A549 (cell line): ENCODE measurements at regions not wholly inside any gene's neighbourhood (a gene's known extent, or its start where the extent isn't known, plus 50 kb on each side); places are given as distances from the start of the nearest gene placed in this dataset.

Experiments
- ATAC-seq, 2 experiments: fragments of 200-7000 bp in 1 of 2; fragments of >200 bp in 1 of 2; cut with Nextera tagmentation in 1 of 2; cut with Tn5 transposase in 1 of 2; 3 replicates each; pipeline versions ENCODE4 v1.8.0 to v1.9.1; 2018 to 2020; ENCODE audit warnings: mild to moderate bottlenecking in 1 of 2, moderate library complexity in 1 of 2
- CTCF ChIA-PET: fragments of 300-600 bp; sonication (Branson Sonifier 250); formaldehyde crosslinking; extraction: SDS; loops from one replicate; lab custom pipeline; 2021; ENCODE audit warnings: antibody characterized with exemption, inconsistent platforms; lab: Yijun Ruan, JAX
- POLR2A ChIA-PET: fragments of 350-600 bp; formaldehyde crosslinking; extraction: SDS; loops from one replicate; lab custom pipeline; 2021; ENCODE audit warnings: antibody characterized with exemption, inconsistent platforms; lab: Yijun Ruan, JAX
- DNase-seq, 2 experiments: peaks; one replicate each; pipeline versions ENCODE4 v3.0.0 to v3.0.0-alpha.2; 2011 to 2016; ENCODE audit warnings: low read depth in 1 of 2, low spot score in 1 of 2
- FAIRE-seq: peaks from 2 replicates; lab custom pipeline; 2011; peaks lifted over from hg19 to GRCh38; lab: Jason Lieb, UNC
- H3K27ac ChIP-seq, 2 experiments: fragments of >200 bp; sonication (Bioruptor Twin); formaldehyde crosslinking; 3 replicates each; pipeline ENCODE4 v1.5.1; 2016 to 2017
- H3K4me1 ChIP-seq: fragments of >200 bp; sonication (Bioruptor Twin); formaldehyde crosslinking; 3 replicates; pipeline ENCODE4 v1.6.1; 2016
- H3K4me2 ChIP-seq: fragments of >200 bp; sonication (Bioruptor Twin); formaldehyde crosslinking; 3 replicates; pipeline ENCODE4 v1.6.1; 2016
- H3K4me3 ChIP-seq: fragments of >200 bp; sonication (Bioruptor Twin); formaldehyde crosslinking; 3 replicates; pipeline ENCODE4 v1.5.1; 2016
- H3K9me3 ChIP-seq: fragments of >200 bp; sonication (Bioruptor Twin); formaldehyde crosslinking; 3 replicates; pipeline ENCODE4 v1.6.1; 2016
- CBX8 ChIP-seq: fragments of 200-600 bp; sonication (generic); IDR thresholded peaks from 2 replicates; pipeline ENCODE4 v1.6.1; 2016
- CHD2 ChIP-seq: fragments of 150-350 bp; IDR thresholded peaks from 2 replicates; pipeline ENCODE4 v1.6.1; 2014; ENCODE audit warnings: low read length; ENCODE audit not compliant: partially characterized antibody
- CHD4 ChIP-seq: fragments of 200-600 bp; sonication (generic); IDR thresholded peaks from 2 replicates; pipeline ENCODE4 v1.6.1; 2016; ENCODE audit warnings: antibody characterized with exemption, mild to moderate bottlenecking, borderline replicate concordance
- EP300 ChIP-seq, 2 experiments: fragments of >200 bp; sonication (Bioruptor Twin); formaldehyde crosslinking; IDR thresholded peaks; 2 replicates in 1 of 2; 3 replicates in 1 of 2; pipeline ENCODE4 v1.6.1; 2016 to 2017
- FOSL2 ChIP-seq, 2 experiments: fragments of 450-650 bp in 1 of 2; fragments of >200 bp in 1 of 2; sonication (Bioruptor Twin) in 1 of 2; formaldehyde crosslinking; IDR thresholded peaks; 2 replicates each; pipeline versions ENCODE4 v1.5.0 to v1.6.1; 2016 to 2020; ENCODE audit warnings: mild to moderate bottlenecking in 1 of 2, moderate library complexity in 1 of 2
- GATA3 ChIP-seq: IDR thresholded peaks from 2 replicates; pipeline ENCODE4 v1.6.1; 2012; ENCODE audit warnings: borderline replicate concordance
- HEYL ChIP-seq: fragments of 250-450 bp; sonication (Bioruptor Pico); IDR thresholded peaks from 2 replicates; pipeline ENCODE4 v1.8.0; 2021; ENCODE audit warnings: mild to moderate bottlenecking, moderate library complexity
- HOXA7 ChIP-seq: fragments of 250-450 bp; sonication (Bioruptor Pico); IDR thresholded peaks from 2 replicates; pipeline ENCODE4 v1.5.0; 2020; ENCODE audit warnings: mild to moderate bottlenecking, moderate library complexity
- HOXB13 ChIP-seq: fragments of 250-450 bp; sonication (Bioruptor Pico); IDR thresholded peaks from 2 replicates; pipeline ENCODE4 v1.5.0; 2020; ENCODE audit warnings: low read depth, mild to moderate bottlenecking, moderate library complexity
- JUN ChIP-seq, 2 experiments: fragments of >200 bp; sonication (Bioruptor Twin); formaldehyde crosslinking; IDR thresholded peaks; 2 replicates in 1 of 2; 3 replicates in 1 of 2; pipeline ENCODE4 v1.6.1; 2016 to 2017
- MAZ ChIP-seq: fragments of 150-350 bp; IDR thresholded peaks from 2 replicates; pipeline ENCODE4 v1.6.1; 2014; ENCODE audit warnings: antibody characterized with exemption, low read depth, low read length, borderline replicate concordance
- MYC ChIP-seq: IDR thresholded peaks from 2 replicates; pipeline ENCODE4 v1.6.1; 2012; ENCODE audit warnings: mild to moderate bottlenecking, inconsistent platforms, low read length, improper control_type of control experiment, borderline replicate concordance
- NFE2L2 ChIP-seq: fragments of 150-350 bp; conservative IDR thresholded peaks from 2 replicates; pipeline ENCODE4 v1.6.1; 2014; ENCODE audit warnings: low read length
- PBX3 ChIP-seq: IDR thresholded peaks from 2 replicates; pipeline ENCODE4 v1.6.1; 2012
- RARB ChIP-seq: fragments of 250-450 bp; sonication (Bioruptor Pico); IDR thresholded peaks from 2 replicates; pipeline ENCODE4 v1.8.0; 2021; ENCODE audit warnings: mild to moderate bottlenecking, moderate library complexity
- RNF2 ChIP-seq: fragments of 200-600 bp; sonication (generic); IDR thresholded peaks from 2 replicates; pipeline ENCODE4 v1.6.1; 2016; ENCODE audit warnings: low read depth, mild to moderate bottlenecking, antibody characterized with exemption, moderate library complexity, borderline replicate concordance
- TP53 ChIP-seq: fragments of 250-450 bp; sonication (Bioruptor Pico); IDR thresholded peaks from 2 replicates; pipeline ENCODE4 v1.5.0; 2021; ENCODE audit warnings: mild to moderate bottlenecking, moderate library complexity
- ZNF302 ChIP-seq: fragments of 250-450 bp; sonication (Bioruptor Pico); IDR thresholded peaks from 2 replicates; pipeline ENCODE4 v1.9.0; 2021; ENCODE audit warnings: inconsistent platforms, mild to moderate bottlenecking, moderate library complexity
- ZSCAN20 ChIP-seq: fragments of 250-450 bp; sonication (Bioruptor Pico); IDR thresholded peaks from 2 replicates; pipeline ENCODE4 v1.8.0; 2022; ENCODE audit warnings: mild to moderate bottlenecking, moderate library complexity
- WGBS: methylation state at CpG from one replicate; pipeline ENCODE4 v1.1.6; 2017; ENCODE audit errors: missing lambda C conversion rate; 5-methylcytosine and 5-hydroxymethylcytosine counted together
- TF ChIP-seq, protein P1 (sequence below): fragments of >200 bp; sonication (Bioruptor Twin); formaldehyde crosslinking; IDR thresholded peaks from 3 replicates; pipeline ENCODE4 v1.5.1; 2016
- TF ChIP-seq, protein P2 (sequence below): fragments of 250-450 bp; sonication (Bioruptor Pico); IDR thresholded peaks from 2 replicates; pipeline ENCODE4 v1.5.0; 2021; ENCODE audit warnings: mild to moderate bottlenecking, moderate library complexity, borderline replicate concordance

GRCh38 chr1:199404976-199405375, 622.5 kb upstream of the NR5A2 start:
- POLR2A ChIA-PET = no interaction called here
- Histone ChIP-seq H3K9me3 (no peaks in the 10 kb centered on the region), H3K4me2 (no peak overlapping the region), H3K4me3 (no peak overlapping the region), H3K4me1 (no peaks in the 10 kb centered on the region), H3K27ac (no peak overlapping the region)
- FAIRE-seq = no peak
- CTCF ChIA-PET = interaction anchor here (1.0 to 1.3 kb wide), 2 partner anchors 11 to 17 kb away, joined by 4 read pairs; no protein-coding TSS in a partner anchor
- no peak for ATAC-seq
- no peak for DNase-seq
- TF ChIP-seq HOXB13 (CRISPR knock-in tag) (no peak), FOSL2 (IDR thresholded peaks at IDR 0.05) (no peak), FOSL2 (CRISPR knock-in tag; IDR thresholded peaks at IDR 0.05) (no peak)

DNA sequence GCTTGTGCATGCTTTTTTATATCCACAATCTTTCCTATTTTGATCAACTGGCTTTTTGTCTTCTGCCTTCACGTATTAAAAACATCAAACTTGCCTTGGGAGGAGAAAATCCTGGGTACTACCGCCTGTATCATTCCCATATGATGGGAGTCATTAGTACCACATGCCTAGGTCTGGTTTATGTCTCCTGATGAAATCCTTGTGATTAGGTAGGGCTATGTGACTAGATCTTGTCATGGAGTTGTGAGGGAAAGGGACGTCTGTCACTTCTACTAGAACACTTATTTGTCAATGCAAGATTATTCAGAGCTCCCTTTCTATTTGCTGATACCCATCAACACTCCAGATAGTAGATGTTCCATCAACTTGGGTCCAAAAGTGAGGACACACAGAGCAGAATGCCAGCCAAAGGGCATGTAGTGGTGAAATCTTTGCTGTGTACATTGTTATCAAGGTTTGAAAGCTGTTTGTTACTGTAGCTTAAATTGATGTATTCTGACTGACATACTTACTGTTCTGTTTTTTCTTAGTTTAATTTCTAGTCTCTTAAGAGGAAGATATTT, 621.8 kb upstream of the NR5A2 start:
- Histone ChIP-seq H3K4me2 (no peak overlapping the region), H3K4me3 (no peak overlapping the region), H3K27ac (no peak overlapping the region), H3K9me3 (no peaks in the 10 kb centered on the region), H3K4me1 (no peaks in the 10 kb centered on the region)
- ATAC-seq = no peak
- CTCF ChIA-PET = interaction anchor here (1.0 to 1.3 kb wide), 3 partner anchors 11 to 69 kb away, joined by 3 to 4 read pairs (median 4); no protein-coding TSS in a partner anchor
- no peak for DNase-seq
- FAIRE-seq = no peak
- 2% methylated on average over 3 of the region's 3 CpGs for WGBS
- POLR2A ChIA-PET = no interaction called here
- TF ChIP-seq, protein P1, sequence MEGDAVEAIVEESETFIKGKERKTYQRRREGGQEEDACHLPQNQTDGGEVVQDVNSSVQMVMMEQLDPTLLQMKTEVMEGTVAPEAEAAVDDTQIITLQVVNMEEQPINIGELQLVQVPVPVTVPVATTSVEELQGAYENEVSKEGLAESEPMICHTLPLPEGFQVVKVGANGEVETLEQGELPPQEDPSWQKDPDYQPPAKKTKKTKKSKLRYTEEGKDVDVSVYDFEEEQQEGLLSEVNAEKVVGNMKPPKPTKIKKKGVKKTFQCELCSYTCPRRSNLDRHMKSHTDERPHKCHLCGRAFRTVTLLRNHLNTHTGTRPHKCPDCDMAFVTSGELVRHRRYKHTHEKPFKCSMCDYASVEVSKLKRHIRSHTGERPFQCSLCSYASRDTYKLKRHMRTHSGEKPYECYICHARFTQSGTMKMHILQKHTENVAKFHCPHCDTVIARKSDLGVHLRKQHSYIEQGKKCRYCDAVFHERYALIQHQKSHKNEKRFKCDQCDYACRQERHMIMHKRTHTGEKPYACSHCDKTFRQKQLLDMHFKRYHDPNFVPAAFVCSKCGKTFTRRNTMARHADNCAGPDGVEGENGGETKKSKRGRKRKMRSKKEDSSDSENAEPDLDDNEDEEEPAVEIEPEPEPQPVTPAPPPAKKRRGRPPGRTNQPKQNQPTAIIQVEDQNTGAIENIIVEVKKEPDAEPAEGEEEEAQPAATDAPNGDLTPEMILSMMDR = no peak
- TF ChIP-seq RARB (CRISPR knock-in tag) (no peak), RNF2 (no peak), HEYL (no peak)

DNA sequence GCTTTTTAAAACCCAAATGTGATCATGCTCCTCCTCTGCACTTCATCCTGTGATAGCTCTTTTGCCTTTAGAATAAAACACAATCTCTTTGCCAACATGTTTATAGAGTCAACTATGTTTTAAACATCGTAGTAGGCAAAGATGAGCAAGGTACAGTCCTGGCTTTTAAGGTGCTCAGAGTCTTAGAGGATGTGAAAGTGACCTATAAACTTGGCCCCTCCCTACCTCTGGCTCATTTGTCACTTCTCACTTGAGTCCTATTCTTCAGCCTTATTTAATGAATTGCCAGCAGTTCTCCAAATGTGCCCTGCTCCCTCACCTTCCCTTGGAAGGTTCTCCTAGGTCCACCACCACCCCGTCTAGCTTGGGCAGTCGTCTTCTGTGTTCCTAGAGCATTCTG, 617.0 kb upstream of the NR5A2 start:
- Histone ChIP-seq H3K4me1 (no peaks in the 10 kb centered on the region), H3K4me2 (no peak overlapping the region), H3K9me3 (no peaks in the 10 kb centered on the region), H3K27ac (no peak overlapping the region), H3K4me3 (no peak overlapping the region)
- DNase-seq (no peak), FAIRE-seq (no peak), ATAC-seq (no peak)
- POLR2A ChIA-PET = no interaction called here
- 5% methylated on average over 3 of the region's 3 CpGs for WGBS
- CTCF ChIA-PET = interaction anchor here (0.7 kb wide), 1 partner anchor 211 kb away, joined by 3 read pairs; no protein-coding TSS in a partner anchor
- TF ChIP-seq PBX3 (no peak), JUN (IDR thresholded peaks at IDR 0.05) (no peak), CHD4 (no peak), CHD2 (no peak), GATA3 (no peak), ZNF302 (CRISPR knock-in tag) (no peak)

DNA sequence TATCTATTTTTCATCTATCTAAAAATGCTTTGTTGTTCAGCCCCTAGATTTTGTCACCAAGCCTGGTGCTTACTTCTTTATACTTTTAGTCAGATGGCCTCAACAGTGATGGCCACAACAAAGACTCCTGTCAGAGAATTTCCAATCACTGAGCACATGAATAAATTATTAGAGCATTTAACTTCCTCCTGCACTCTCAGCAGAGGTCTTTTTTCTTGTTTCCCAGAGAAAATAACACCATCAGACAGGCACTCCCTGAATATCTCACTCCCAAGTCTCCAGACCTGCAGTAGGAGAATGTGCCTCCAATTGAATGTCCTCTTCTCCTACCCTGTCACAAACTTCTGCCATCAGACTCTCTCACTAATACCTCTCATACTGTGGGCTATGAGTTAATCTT, 616.0 kb upstream of the NR5A2 start:
- ChIA-PET POLR2A (no interaction called here), CTCF (interaction anchor here (0.7 kb wide), 1 partner anchor 212 kb away, joined by 3 read pairs; no protein-coding TSS in a partner anchor)
- FAIRE-seq (no peak), ATAC-seq (no peak), DNase-seq (no peak)
- Histone ChIP-seq H3K9me3 (no peaks in the 10 kb centered on the region), H3K27ac (no peak overlapping the region), H3K4me3 (no peak overlapping the region), H3K4me2 (no peak overlapping the region), H3K4me1 (no peaks in the 10 kb centered on the region)
- TF ChIP-seq HEYL (no peak), EP300 (IDR thresholded peaks at IDR 0.05) (no peak), NFE2L2 (no peak), ZNF302 (CRISPR knock-in tag) (no peak), MYC (no peak), CBX8 (no peak), TP53 (no peak), JUN (IDR thresholded peaks at IDR 0.05) (no peak), MAZ (no peak), HOXA7 (CRISPR knock-in tag) (no peak), ZSCAN20 (CRISPR knock-in tag) (no peak)
- TF ChIP-seq, protein P2, sequence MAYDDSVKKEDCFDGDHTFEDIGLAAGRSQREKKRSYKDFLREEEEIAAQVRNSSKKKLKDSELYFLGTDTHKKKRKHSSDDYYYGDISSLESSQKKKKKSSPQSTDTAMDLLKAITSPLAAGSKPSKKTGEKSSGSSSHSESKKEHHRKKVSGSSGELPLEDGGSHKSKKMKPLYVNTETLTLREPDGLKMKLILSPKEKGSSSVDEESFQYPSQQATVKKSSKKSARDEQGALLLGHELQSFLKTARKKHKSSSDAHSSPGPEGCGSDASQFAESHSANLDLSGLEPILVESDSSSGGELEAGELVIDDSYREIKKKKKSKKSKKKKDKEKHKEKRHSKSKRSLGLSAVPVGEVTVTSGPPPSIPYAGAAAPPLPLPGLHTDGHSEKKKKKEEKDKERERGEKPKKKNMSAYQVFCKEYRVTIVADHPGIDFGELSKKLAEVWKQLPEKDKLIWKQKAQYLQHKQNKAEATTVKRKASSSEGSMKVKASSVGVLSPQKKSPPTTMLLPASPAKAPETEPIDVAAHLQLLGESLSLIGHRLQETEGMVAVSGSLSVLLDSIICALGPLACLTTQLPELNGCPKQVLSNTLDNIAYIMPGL (CRISPR knock-in tag) = no peak
